Upper lobe of left lung (tissue), 6 donors: ENCODE measurements at regions not wholly inside any gene's neighbourhood (a gene's known extent, or its start where the extent isn't known, plus 50 kb on each side); places are given as distances from the start of the nearest gene placed in this dataset.

Experiments used
- ATAC-seq, 2 donors: fragments of 200-7000 bp; cut with Tn5 transposase; one replicate each; pipeline ENCODE4 v1.9.1; 2022; ENCODE audit warnings: mild to moderate bottlenecking in 2 of 2, moderate library complexity in 2 of 2; ENCODE audit not compliant: low FRiP score in 2 of 2
- DNase-seq, 2 donors: peaks; one replicate each; pipeline ENCODE4 v3.0.0-alpha.2; 2019 to 2020
- H3K27ac ChIP-seq, 4 donors: fragments of 200-600 bp; sonication (generic); one replicate each; pipeline ENCODE4 v1.5.1; 2016 to 2019
- H3K27me3 ChIP-seq, 4 donors: fragments of 200-600 bp; sonication (generic); one replicate each; pipeline ENCODE4 v1.5.1; 2017 to 2019
- H3K36me3 ChIP-seq, 4 donors: fragments of 200-600 bp; sonication (generic); one replicate each; pipeline ENCODE4 v1.5.1; 2016 to 2019
- H3K4me1 ChIP-seq, 4 donors: fragments of 200-600 bp; sonication (generic); one replicate each; pipeline ENCODE4 v1.5.1; 2018 to 2019
- H3K4me3 ChIP-seq, 4 donors: fragments of 200-600 bp; sonication (generic); one replicate each; pipeline ENCODE4 v1.5.1; 2017 to 2019; ENCODE audit warnings: mild to moderate bottlenecking in 2 of 4, moderate library complexity in 1 of 4
- H3K9me3 ChIP-seq, 4 donors: fragments of 200-600 bp; sonication (generic); one replicate each; pipeline ENCODE4 v1.5.1; 2018 to 2019
- EP300 ChIP-seq, 4 donors: sonication (generic); formaldehyde crosslinking; IDR thresholded peaks; one replicate each; pipeline ENCODE4 v1.5.1; 2017; ENCODE audit warnings: antibody characterized with exemption in 4 of 4, control low read depth in 2 of 4
- POLR2A ChIP-seq, 4 donors: fragments of 450-650 bp; IDR thresholded peaks; one replicate each; pipeline ENCODE4 v1.5.1; 2016 to 2017; ENCODE audit warnings: antibody characterized with exemption in 4 of 4, mild to moderate bottlenecking in 2 of 4
- POLR2AphosphoS5 ChIP-seq, 2 donors: sonication (generic); formaldehyde crosslinking; IDR thresholded peaks; one replicate each; pipeline ENCODE4 v1.5.1; 2017; ENCODE audit warnings: antibody characterized with exemption in 2 of 2
- WGBS, 2 donors: methylation state at CpG; one replicate each; pipeline ENCODE4 v1.1.5; 2017 to 2018; 5-methylcytosine and 5-hydroxymethylcytosine counted together
- TF ChIP-seq, protein P1 (sequence below), 6 experiments: fragments of 450-650 bp in 4 of 6; fragments of 200-600 bp in 2 of 6; sonication (generic) in 2 of 6; IDR thresholded peaks; one replicate each; pipeline ENCODE4 v1.5.1; 2016 to 2019; ENCODE audit warnings: antibody characterized with exemption in 6 of 6
- donor health status: DM: no; HTN: no; CAD: no; lungs with moderate emphysema.
- donor health status: DM: no; HTN: yes; CAD: no; lungs with severe emphysema.

DNA sequence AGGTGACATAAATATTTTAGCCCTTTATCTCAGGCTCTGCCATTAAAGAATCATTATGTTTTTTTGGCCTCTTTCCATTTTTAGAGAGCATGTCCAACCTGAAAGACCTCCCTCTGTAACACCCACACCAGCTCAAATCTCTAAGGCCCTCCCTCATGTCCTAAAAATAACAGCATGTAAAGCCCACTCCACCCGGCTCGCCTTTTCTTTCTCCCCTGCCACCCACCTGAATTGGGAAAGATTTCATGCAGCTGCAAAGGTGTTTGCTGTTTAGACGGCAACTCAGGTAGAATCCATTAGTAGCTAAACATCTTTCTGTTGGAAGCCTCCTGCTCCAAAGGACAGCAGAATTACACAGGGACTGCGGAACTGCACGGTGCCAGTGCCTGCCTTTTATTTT lies 79.9 kb downstream of the DMRTA2 start:
- H3K4me1 ChIP-seq: no peaks in the 10 kb centered on the region
- no peaks in the 10 kb centered on the region for H3K27me3 ChIP-seq
- no peaks in the 10 kb centered on the region for H3K36me3 ChIP-seq
- TF ChIP-seq POLR2AphosphoS5 (IDR thresholded peaks at IDR 0.05) (no peak), EP300 (IDR thresholded peaks at IDR 0.05) (no peak), POLR2A (IDR thresholded peaks at IDR 0.05) (no peak)
- TF ChIP-seq, protein P1, sequence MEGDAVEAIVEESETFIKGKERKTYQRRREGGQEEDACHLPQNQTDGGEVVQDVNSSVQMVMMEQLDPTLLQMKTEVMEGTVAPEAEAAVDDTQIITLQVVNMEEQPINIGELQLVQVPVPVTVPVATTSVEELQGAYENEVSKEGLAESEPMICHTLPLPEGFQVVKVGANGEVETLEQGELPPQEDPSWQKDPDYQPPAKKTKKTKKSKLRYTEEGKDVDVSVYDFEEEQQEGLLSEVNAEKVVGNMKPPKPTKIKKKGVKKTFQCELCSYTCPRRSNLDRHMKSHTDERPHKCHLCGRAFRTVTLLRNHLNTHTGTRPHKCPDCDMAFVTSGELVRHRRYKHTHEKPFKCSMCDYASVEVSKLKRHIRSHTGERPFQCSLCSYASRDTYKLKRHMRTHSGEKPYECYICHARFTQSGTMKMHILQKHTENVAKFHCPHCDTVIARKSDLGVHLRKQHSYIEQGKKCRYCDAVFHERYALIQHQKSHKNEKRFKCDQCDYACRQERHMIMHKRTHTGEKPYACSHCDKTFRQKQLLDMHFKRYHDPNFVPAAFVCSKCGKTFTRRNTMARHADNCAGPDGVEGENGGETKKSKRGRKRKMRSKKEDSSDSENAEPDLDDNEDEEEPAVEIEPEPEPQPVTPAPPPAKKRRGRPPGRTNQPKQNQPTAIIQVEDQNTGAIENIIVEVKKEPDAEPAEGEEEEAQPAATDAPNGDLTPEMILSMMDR (IDR thresholded peaks at IDR 0.05): no peak
- H3K4me3 ChIP-seq: no peak overlapping the region
- H3K9me3 ChIP-seq: peaks cover 0 to 5% (median 1%) of the 10 kb centered on the region in 4 donors
- WGBS, 2 donors: 49 to 61% methylated on average over 5 of the region's 5 CpGs
- no peak for DNase-seq
- ATAC-seq: no peak
- H3K27ac ChIP-seq: no peak overlapping the region

DNA sequence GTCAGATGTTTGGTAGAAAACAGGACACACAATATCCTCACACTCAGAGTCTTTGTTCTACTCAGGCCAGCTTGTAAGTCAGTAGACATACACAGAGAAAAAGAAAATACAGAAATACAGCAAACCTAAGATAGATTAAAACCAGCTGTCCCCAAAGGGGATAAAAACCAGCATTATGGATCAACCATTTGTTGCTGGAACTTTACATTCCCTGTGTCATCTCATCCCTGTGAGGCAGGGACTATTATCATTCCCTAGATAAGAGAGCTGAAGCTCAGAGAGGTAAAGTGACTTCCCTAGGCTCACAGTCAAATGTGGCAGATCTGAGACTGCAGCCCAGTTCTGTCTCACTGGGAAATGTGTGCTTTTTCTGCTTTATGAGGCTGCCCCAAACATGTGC lies 80.7 kb downstream of the DMRTA2 start:
- Histone ChIP-seq H3K27ac (no peak overlapping the region), H3K27me3 (no peaks in the 10 kb centered on the region), H3K36me3 (no peaks in the 10 kb centered on the region), H3K4me1 (no peaks in the 10 kb centered on the region), H3K9me3 (peaks cover 0 to 5% (median 1%) of the 10 kb centered on the region in 4 donors), H3K4me3 (no peak overlapping the region)
- DNase-seq: no peak
- ATAC-seq: no peak
- TF ChIP-seq EP300 (IDR thresholded peaks at IDR 0.05): no peak
- TF ChIP-seq, protein P1 (IDR thresholded peaks at IDR 0.05): no peak

DNA sequence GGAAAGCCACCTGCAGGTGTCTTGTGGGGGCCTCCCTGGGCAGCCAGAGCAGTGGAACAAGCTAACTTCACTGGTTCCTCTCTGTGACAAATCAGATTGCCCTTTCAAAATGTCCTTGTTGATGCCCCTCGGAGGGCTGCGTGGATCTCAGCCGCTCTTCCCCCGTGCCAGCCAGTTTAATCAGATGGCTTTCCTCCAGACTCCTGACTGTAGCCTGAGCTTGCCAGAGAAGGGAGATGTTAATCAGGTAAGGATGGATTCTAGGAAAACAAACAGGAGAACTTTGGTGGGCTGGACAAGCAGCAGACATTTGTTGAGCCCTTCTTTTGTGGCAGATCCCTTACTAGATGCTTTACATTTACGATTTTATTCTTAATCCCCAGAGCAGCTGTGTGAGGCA lies 88.2 kb downstream of the DMRTA2 start:
- Histone ChIP-seq H3K27me3 (peaks cover 0 to 16% (median 7%) of the 10 kb centered on the region in 4 donors), H3K36me3 (no peaks in the 10 kb centered on the region), H3K27ac (no peak overlapping the region), H3K9me3 (no peaks in the 10 kb centered on the region), H3K4me3 (no peak overlapping the region), H3K4me1 (peaks cover 10 to 14% (median 13%) of the 10 kb centered on the region in 4 donors)
- DNase-seq: no peak
- TF ChIP-seq POLR2AphosphoS5 (IDR thresholded peaks at IDR 0.05) (no peak), EP300 (IDR thresholded peaks at IDR 0.05) (no peak), POLR2A (IDR thresholded peaks at IDR 0.05) (no peak)
- TF ChIP-seq, protein P1 (IDR thresholded peaks at IDR 0.05): no peak
- ATAC-seq: no peak
- 59 to 70% methylated on average over 5 of the region's 5 CpGs for WGBS, 2 donors

DNA sequence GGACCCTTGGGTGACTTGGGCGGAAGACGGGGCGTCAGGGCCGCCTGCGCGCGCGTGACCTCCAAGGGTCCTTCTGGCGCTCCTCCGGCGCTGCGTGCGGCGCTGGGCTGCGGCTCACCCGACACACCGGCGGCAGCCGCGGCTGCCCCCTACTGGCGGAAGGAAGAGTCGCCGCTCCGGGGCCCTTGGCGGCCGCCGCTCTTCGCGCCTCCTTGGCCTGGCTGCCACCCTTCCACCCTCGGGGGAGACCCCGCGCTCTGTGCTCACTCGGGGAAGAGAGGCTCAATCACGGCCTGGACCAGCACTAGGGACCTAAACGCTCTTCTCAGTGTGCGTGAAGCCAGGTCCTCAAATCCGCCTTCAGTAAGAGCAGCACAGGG lies 89.7 kb downstream of the DMRTA2 start:
- peaks cover 0 to 16% (median 7%) of the 10 kb centered on the region in 4 donors for H3K27me3 ChIP-seq
- ATAC-seq: peak; percentile 81 to 91

More for the DNA sequence above, 89.7 kb downstream of the DMRTA2 start:
- no peak for TF ChIP-seq EP300 (IDR thresholded peaks at IDR 0.05)
- TF ChIP-seq, protein P1 (IDR thresholded peaks at IDR 0.05): peak in 5 of 6 experiments; percentile 25 to 57 (median 48)
- whole genome bisulfite sequencing, 2 donors: 7 to 78% methylated on average over 1 to 20 of the region's 37 CpGs
- Histone ChIP-seq H3K36me3 (no peaks in the 10 kb centered on the region), H3K4me3 (peak overlapping the region in 3 of 4 donors; percentile 31 to 51 (median 49)), H3K27ac (no peak overlapping the region), H3K9me3 (no peaks in the 10 kb centered on the region), H3K4me1 (peaks cover 10 to 14% (median 13%) of the 10 kb centered on the region in 4 donors)
- DNase-seq: peak; percentile 42 to 92
